PC-3 (cell line): ENCODE measurements at regions not wholly inside any gene's neighbourhood (a gene's known extent, or its start where the extent isn't known, plus 50 kb on each side); places are given as distances from the start of the nearest gene placed in this dataset.

ENCODE experiments used
- ATAC-seq: fragments of 200-7000 bp; cut with Tn5 transposase; 2 replicates; pipeline ENCODE4 v1.9.1; 2020; ENCODE audit warnings: mild to moderate bottlenecking, moderate library complexity
- BruUV-seq: library from RNA; stranded (reverse); fragments of 400-500 nt; replicated peaks from 2 replicates; lab custom pipeline; 2021; lab: Mats Ljungman, UMichigan
- CTCF ChIA-PET: fragments of 300-600 bp; sonication (Branson Sonifier 250); formaldehyde crosslinking; loops from one replicate; lab custom pipeline; 2022; ENCODE audit warnings: antibody characterized with exemption; lab: Charles Lee
- POLR2A ChIA-PET: fragments of 300-600 bp; sonication (Branson Sonifier 250); formaldehyde crosslinking; loops from one replicate; lab custom pipeline; 2022; ENCODE audit warnings: antibody characterized with exemption; ENCODE audit not compliant: unreplicated experiment; lab: Charles Lee
- DNase-seq: peaks from one replicate; pipeline ENCODE4 v3.0.0-alpha.2; 2015
- H2AFZ ChIP-seq: fragments of 300-600 bp; sonication (generic); 2 replicates; pipeline ENCODE4 v1.6.0; 2016; ENCODE audit warnings: antibody characterized with exemption, low read length
- H3F3A ChIP-seq: fragments of 300-600 bp; sonication (generic); one replicate; pipeline ENCODE4 v1.6.0; 2017; ENCODE audit warnings: antibody characterized with exemption, low read length, control low read depth, mild to moderate bottlenecking; ENCODE audit not compliant: unreplicated experiment
- H3K27ac ChIP-seq: fragments of 300-600 bp; sonication (generic); 2 replicates; pipeline ENCODE4 v1.5.1; 2016; ENCODE audit warnings: mild to moderate bottlenecking, low read length
- H3K27me3 ChIP-seq: fragments of 300-600 bp; sonication (generic); 2 replicates; pipeline ENCODE4 v1.6.1; 2016; ENCODE audit warnings: low read length, mixed read lengths
- H3K36me3 ChIP-seq: fragments of 300-600 bp; sonication (generic); 2 replicates; pipeline ENCODE4 v1.6.1; 2016; ENCODE audit warnings: low read depth, mixed run types, low read length, mixed read lengths
- H3K4me1 ChIP-seq: fragments of 300-600 bp; sonication (generic); 2 replicates; pipeline ENCODE4 v1.5.1; 2016; ENCODE audit warnings: low read length; ENCODE audit not compliant: insufficient read depth
- H3K4me2 ChIP-seq: fragments of 300-600 bp; sonication (generic); 2 replicates; pipeline ENCODE4 v1.6.0; 2016; ENCODE audit warnings: low read length
- H3K4me3 ChIP-seq: fragments of 300-600 bp; sonication (generic); 2 replicates; pipeline ENCODE4 v1.5.1; 2016; ENCODE audit warnings: mild to moderate bottlenecking, low read length, mixed read lengths
- H3K79me2 ChIP-seq: fragments of 300-600 bp; sonication (generic); 2 replicates; pipeline ENCODE4 v1.6.1; 2017; ENCODE audit warnings: low read length, mixed read lengths
- H3K9ac ChIP-seq: fragments of 300-600 bp; sonication (generic); 2 replicates; pipeline ENCODE4 v1.6.0; 2016; ENCODE audit warnings: mild to moderate bottlenecking, low read length
- H3K9me2 ChIP-seq: fragments of 300-600 bp; sonication (generic); replicated peaks from 2 replicates; pipeline ENCODE4 v1.6.1; 2016; ENCODE audit warnings: mixed run types, low read length, mixed read lengths
- H3K9me3 ChIP-seq: fragments of 300-600 bp; sonication (generic); 2 replicates; pipeline ENCODE4 v1.6.1; 2016; ENCODE audit warnings: low read length, mixed read lengths
- H4K20me1 ChIP-seq: fragments of 300-600 bp; sonication (generic); 2 replicates; pipeline ENCODE4 v1.6.1; 2016; ENCODE audit warnings: low read length, mixed read lengths
- EZH2 ChIP-seq: fragments of 300-600 bp; sonication (generic); IDR thresholded peaks from one replicate; pipeline ENCODE4 v1.6.1; 2017; ENCODE audit warnings: antibody characterized with exemption, mild to moderate bottlenecking, low read length; ENCODE audit not compliant: unreplicated experiment
- EZH2phosphoT487 ChIP-seq: fragments of 300-600 bp; sonication (generic); IDR thresholded peaks from 2 replicates; pipeline ENCODE4 v1.6.1; 2018; ENCODE audit warnings: mild to moderate bottlenecking, antibody characterized with exemption, low read length, borderline replicate concordance
- intact Hi-C: fragments of 100-400 bp; cut with micrococcal nuclease; formaldehyde crosslinking; loops from 2 replicates; pipeline ENCODE4 v1.9.0; 2023
- TF ChIP-seq, protein P1 (sequence below): fragments of 300-600 bp; sonication (generic); conservative IDR thresholded peaks from 2 replicates; pipeline ENCODE4 v1.5.1; 2017; ENCODE audit warnings: antibody characterized with exemption, low read depth, mild to moderate bottlenecking, low read length

DNA sequence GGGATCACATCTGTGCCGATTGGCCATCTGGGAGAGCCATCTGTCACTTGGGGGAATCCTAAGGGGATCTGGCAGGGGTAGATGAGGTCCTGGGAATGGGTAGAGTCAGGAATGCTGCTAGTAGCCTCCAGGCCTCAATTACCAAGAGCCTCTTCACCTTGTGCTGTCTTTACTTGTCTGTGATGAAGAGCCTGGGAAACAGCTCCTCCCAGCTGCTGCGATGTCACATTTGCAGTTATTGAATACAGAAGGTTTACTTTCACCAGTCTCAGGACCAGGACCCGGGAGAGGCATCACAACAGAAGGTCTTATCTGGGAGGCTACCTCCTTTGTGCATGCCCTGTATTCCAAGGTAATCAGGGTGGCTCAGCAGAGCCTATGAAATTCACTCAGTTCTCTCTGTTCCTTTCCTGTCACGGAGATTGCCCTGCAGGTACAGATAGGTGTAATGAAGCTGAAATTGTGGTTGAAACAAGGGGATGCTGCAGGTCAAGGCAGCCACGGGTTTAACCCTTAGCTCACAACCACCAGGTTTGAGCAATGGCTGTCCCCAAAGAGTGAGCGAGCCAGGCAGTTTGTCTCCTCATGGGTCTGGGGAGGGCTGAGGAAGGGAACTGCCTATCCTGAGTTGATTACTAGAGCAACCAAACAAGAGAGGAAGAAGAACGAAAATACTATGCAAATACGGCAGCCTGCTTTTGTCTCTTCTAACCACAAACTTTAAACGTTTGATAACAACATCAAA is 298.9 kb upstream of the RORA start:
- no peak overlapping the region for H3K9ac ChIP-seq
- H3K9me2 ChIP-seq: no peaks in the 10 kb centered on the region
- H2AFZ ChIP-seq: no peak overlapping the region
- no peak overlapping the region for H3K27ac ChIP-seq
- no peaks in the 10 kb centered on the region for H4K20me1 ChIP-seq
- TF ChIP-seq EZH2 (no peak), EZH2phosphoT487 (no peak)
- TF ChIP-seq, protein P1, sequence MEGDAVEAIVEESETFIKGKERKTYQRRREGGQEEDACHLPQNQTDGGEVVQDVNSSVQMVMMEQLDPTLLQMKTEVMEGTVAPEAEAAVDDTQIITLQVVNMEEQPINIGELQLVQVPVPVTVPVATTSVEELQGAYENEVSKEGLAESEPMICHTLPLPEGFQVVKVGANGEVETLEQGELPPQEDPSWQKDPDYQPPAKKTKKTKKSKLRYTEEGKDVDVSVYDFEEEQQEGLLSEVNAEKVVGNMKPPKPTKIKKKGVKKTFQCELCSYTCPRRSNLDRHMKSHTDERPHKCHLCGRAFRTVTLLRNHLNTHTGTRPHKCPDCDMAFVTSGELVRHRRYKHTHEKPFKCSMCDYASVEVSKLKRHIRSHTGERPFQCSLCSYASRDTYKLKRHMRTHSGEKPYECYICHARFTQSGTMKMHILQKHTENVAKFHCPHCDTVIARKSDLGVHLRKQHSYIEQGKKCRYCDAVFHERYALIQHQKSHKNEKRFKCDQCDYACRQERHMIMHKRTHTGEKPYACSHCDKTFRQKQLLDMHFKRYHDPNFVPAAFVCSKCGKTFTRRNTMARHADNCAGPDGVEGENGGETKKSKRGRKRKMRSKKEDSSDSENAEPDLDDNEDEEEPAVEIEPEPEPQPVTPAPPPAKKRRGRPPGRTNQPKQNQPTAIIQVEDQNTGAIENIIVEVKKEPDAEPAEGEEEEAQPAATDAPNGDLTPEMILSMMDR: no peak
- ChIA-PET POLR2A (no interaction called here), CTCF (no interaction called here)
- no peak overlapping the region for H3K4me3 ChIP-seq
- DNase-seq (no peak), ATAC-seq (no peak)
- H3K4me2 ChIP-seq: no peak overlapping the region
- no peaks in the 10 kb centered on the region for H3K4me1 ChIP-seq
- H3K27me3 ChIP-seq: peaks cover 29% of the 10 kb centered on the region
- no peaks in the 10 kb centered on the region for H3K36me3 ChIP-seq
- intact Hi-C loops: no loop called here
- no TSS peak for BruUV-seq
- no peaks in the 10 kb centered on the region for H3K79me2 ChIP-seq
- no peaks in the 10 kb centered on the region for H3F3A ChIP-seq
- H3K9me3 ChIP-seq: no peaks in the 10 kb centered on the region

DNA sequence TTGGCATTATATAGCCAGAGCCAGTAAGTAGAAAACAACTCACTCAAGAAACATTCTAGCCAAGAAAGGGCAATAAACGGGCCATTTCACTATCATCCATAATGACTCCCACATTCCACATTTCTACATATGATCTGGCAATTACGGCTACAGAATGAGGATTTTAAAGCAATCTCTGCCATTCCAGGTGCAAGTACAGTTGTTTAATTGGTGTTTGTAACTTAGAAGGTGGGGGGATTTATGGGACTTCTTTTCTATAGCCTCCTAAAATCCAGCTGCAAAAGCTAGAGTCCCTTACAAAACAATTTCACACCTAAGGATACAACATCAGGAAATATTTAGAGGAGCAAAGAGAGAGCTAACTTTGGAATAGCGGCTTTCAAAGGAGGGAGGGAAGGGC is 295.4 kb upstream of the RORA start:
- no peaks in the 10 kb centered on the region for H3K9me3 ChIP-seq
- no peak overlapping the region for H3K4me3 ChIP-seq
- ATAC-seq (no peak), DNase-seq (no peak)
- ChIA-PET POLR2A (no interaction called here), CTCF (no interaction called here)
- H3K9ac ChIP-seq: no peak overlapping the region
- no peaks in the 10 kb centered on the region for H4K20me1 ChIP-seq
- no peak overlapping the region for H3K4me2 ChIP-seq
- H3K4me1 ChIP-seq: no peaks in the 10 kb centered on the region
- BruUV-seq: no TSS peak
- intact Hi-C loops: no loop called here
- peaks cover 33% of the 10 kb centered on the region for H3K27me3 ChIP-seq
- TF ChIP-seq EZH2phosphoT487 (no peak), EZH2 (no peak)
- TF ChIP-seq, protein P1: no peak
- H2AFZ ChIP-seq: no peak overlapping the region
- H3K27ac ChIP-seq: no peak overlapping the region
- no peaks in the 10 kb centered on the region for H3K36me3 ChIP-seq
- no peaks in the 10 kb centered on the region for H3K9me2 ChIP-seq
- H3F3A ChIP-seq: no peaks in the 10 kb centered on the region
- no peaks in the 10 kb centered on the region for H3K79me2 ChIP-seq

DNA sequence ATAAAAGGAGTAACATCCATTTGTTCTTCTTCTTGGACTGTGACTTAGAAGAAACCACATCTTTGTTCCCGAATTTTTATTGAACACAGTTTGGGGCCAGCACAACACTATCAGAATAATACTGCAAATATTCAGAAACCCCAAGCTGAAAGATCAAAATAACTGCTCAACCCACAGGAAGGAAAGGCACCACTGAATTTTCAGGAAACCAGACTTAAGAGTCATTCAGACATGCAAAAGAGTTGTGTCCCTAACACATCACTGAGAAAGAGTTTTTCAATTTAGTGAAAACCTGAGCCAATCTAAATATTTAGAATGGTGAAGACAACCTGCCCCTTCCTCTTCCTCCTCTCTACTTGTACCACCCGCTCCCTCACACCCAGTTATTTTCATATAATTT is 295.0 kb upstream of the RORA start:
- H2AFZ ChIP-seq: no peak overlapping the region
- intact Hi-C loops: no loop called here

More for the DNA sequence above, 295.0 kb upstream of the RORA start:
- H4K20me1 ChIP-seq: no peaks in the 10 kb centered on the region
- no peaks in the 10 kb centered on the region for H3K36me3 ChIP-seq
- no peaks in the 10 kb centered on the region for H3F3A ChIP-seq
- no peak overlapping the region for H3K4me3 ChIP-seq
- no peaks in the 10 kb centered on the region for H3K79me2 ChIP-seq
- H3K27me3 ChIP-seq: peaks cover 33% of the 10 kb centered on the region
- H3K4me2 ChIP-seq: no peak overlapping the region
- H3K27ac ChIP-seq: no peak overlapping the region
- H3K9me3 ChIP-seq: no peaks in the 10 kb centered on the region
- no peak for TF ChIP-seq EZH2
- no peak for TF ChIP-seq EZH2phosphoT487
- TF ChIP-seq, protein P1: no peak
- H3K4me1 ChIP-seq: no peaks in the 10 kb centered on the region
- DNase-seq: no peak
- no TSS peak for BruUV-seq
- ChIA-PET CTCF (no interaction called here), POLR2A (no interaction called here)
- H3K9ac ChIP-seq: no peak overlapping the region
- H3K9me2 ChIP-seq: no peaks in the 10 kb centered on the region
- no peak for ATAC-seq
